HL-60 (cell line): ENCODE measurements at regions not wholly inside any gene's neighbourhood (a gene's known extent, or its start where the extent isn't known, plus 50 kb on each side); places are given as distances from the start of the nearest gene placed in this dataset.

Experiments used
- DNase-seq, 2 experiments: peaks; one replicate each; pipeline ENCODE4 v3.0.0-alpha.2; 2010 to 2020; ENCODE audit warnings: low read depth in 1 of 2, low spot score in 1 of 2
- H3K27ac ChIP-seq: fragments of 250-450 bp; sonication (Bioruptor Pico); replicated peaks from 2 replicates; pipeline ENCODE4 v1.5.1; 2020; ENCODE audit warnings: mild to moderate bottlenecking, moderate library complexity
- H3K27me3 ChIP-seq: fragments of 250-450 bp; sonication (Bioruptor Pico); 2 replicates; pipeline ENCODE4 v1.5.1; 2021; ENCODE audit warnings: mild to moderate bottlenecking, moderate library complexity; ENCODE audit not compliant: insufficient read depth, poor library complexity, severe bottlenecking
- H3K4me3 ChIP-seq: replicated peaks from 2 replicates; pipeline ENCODE4 v1.5.1; 2011; ENCODE audit warnings: mild to moderate bottlenecking, control low read depth, low read length; ENCODE audit not compliant: insufficient read depth
- GABPA ChIP-seq: IDR thresholded peaks from 2 replicates; pipeline ENCODE4 v1.6.1; 2012; ENCODE audit warnings: low read depth
- POLR2AphosphoS5 ChIP-seq: IDR thresholded peaks from 2 replicates; pipeline ENCODE4 v1.6.1; 2012; ENCODE audit warnings: low read depth
- SPI1 ChIP-seq: IDR thresholded peaks from 2 replicates; pipeline ENCODE4 v1.6.1; 2012; ENCODE audit warnings: low read depth, mild to moderate bottlenecking, borderline replicate concordance
- TF ChIP-seq, protein P1 (sequence below): IDR thresholded peaks from one replicate; pipeline ENCODE4 v1.5.1; 2011; ENCODE audit warnings: low read length, control low read depth, inconsistent platforms; ENCODE audit not compliant: insufficient read depth
- TF ChIP-seq, protein P2 (sequence below): IDR thresholded peaks from 2 replicates; pipeline ENCODE4 v1.6.1; 2012; ENCODE audit warnings: low read depth; ENCODE audit not compliant: insufficient replicate concordance

DNA sequence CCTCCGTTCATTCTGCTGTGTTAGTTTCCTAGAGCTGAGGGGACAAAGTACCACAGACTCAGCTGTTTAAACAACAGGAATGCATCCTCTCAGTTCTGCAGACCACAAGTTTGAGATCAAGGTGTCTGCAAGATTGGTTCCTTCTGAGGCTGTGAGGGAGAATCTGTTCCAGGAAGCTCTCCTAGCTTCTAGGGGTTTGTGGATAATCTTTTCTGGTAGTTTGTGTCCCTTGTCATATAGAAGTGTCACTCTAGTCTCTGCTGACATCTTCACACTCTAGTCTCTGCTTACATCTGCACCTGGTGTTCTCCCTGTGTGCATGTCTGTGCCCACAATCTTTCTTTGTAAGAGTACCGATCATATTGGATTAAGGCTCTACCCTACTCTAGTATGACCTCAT lies 581.8 kb downstream of the RNF144A start:
- H3K27me3 ChIP-seq, result no peaks in the 10 kb centered on the region
- DNase-seq, result no peak
- H3K4me3 ChIP-seq, result no peak overlapping the region
- TF ChIP-seq, protein P1, sequence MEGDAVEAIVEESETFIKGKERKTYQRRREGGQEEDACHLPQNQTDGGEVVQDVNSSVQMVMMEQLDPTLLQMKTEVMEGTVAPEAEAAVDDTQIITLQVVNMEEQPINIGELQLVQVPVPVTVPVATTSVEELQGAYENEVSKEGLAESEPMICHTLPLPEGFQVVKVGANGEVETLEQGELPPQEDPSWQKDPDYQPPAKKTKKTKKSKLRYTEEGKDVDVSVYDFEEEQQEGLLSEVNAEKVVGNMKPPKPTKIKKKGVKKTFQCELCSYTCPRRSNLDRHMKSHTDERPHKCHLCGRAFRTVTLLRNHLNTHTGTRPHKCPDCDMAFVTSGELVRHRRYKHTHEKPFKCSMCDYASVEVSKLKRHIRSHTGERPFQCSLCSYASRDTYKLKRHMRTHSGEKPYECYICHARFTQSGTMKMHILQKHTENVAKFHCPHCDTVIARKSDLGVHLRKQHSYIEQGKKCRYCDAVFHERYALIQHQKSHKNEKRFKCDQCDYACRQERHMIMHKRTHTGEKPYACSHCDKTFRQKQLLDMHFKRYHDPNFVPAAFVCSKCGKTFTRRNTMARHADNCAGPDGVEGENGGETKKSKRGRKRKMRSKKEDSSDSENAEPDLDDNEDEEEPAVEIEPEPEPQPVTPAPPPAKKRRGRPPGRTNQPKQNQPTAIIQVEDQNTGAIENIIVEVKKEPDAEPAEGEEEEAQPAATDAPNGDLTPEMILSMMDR, result no peak
- TF ChIP-seq, protein P2, sequence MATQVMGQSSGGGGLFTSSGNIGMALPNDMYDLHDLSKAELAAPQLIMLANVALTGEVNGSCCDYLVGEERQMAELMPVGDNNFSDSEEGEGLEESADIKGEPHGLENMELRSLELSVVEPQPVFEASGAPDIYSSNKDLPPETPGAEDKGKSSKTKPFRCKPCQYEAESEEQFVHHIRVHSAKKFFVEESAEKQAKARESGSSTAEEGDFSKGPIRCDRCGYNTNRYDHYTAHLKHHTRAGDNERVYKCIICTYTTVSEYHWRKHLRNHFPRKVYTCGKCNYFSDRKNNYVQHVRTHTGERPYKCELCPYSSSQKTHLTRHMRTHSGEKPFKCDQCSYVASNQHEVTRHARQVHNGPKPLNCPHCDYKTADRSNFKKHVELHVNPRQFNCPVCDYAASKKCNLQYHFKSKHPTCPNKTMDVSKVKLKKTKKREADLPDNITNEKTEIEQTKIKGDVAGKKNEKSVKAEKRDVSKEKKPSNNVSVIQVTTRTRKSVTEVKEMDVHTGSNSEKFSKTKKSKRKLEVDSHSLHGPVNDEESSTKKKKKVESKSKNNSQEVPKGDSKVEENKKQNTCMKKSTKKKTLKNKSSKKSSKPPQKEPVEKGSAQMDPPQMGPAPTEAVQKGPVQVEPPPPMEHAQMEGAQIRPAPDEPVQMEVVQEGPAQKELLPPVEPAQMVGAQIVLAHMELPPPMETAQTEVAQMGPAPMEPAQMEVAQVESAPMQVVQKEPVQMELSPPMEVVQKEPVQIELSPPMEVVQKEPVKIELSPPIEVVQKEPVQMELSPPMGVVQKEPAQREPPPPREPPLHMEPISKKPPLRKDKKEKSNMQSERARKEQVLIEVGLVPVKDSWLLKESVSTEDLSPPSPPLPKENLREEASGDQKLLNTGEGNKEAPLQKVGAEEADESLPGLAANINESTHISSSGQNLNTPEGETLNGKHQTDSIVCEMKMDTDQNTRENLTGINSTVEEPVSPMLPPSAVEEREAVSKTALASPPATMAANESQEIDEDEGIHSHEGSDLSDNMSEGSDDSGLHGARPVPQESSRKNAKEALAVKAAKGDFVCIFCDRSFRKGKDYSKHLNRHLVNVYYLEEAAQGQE, result no peak
- TF ChIP-seq SPI1, result no peak
- no peak for TF ChIP-seq GABPA
- TF ChIP-seq POLR2AphosphoS5, result no peak
- no peak overlapping the region for H3K27ac ChIP-seq

DNA sequence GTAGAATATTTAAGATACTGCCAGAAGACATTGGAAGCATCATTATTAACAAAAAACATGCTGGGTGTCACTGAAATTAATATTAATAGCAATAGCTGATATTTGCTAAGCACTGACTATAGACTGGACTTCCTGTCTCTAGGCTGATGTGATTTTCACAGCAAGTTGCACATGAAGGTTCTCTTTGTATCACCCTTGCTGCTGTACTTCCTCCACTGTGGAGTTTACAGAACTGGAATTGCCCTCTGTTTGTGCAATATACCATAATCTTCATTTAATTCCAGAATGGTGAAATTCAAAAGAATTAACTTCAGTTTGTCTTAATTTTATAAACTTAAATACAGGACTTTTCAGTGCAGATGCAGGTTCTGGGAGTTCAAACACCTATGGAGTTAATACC lies 585.1 kb downstream of the RNF144A start:
- Histone ChIP-seq H3K4me3 (no peak overlapping the region), H3K27ac (no peak overlapping the region), H3K27me3 (peaks cover 2% of the 10 kb centered on the region)
- no peak for DNase-seq
- TF ChIP-seq, protein P1, result no peak
- no peak for TF ChIP-seq POLR2AphosphoS5
- TF ChIP-seq, protein P2, result no peak
- TF ChIP-seq GABPA, result no peak
- TF ChIP-seq SPI1, result no peak

DNA sequence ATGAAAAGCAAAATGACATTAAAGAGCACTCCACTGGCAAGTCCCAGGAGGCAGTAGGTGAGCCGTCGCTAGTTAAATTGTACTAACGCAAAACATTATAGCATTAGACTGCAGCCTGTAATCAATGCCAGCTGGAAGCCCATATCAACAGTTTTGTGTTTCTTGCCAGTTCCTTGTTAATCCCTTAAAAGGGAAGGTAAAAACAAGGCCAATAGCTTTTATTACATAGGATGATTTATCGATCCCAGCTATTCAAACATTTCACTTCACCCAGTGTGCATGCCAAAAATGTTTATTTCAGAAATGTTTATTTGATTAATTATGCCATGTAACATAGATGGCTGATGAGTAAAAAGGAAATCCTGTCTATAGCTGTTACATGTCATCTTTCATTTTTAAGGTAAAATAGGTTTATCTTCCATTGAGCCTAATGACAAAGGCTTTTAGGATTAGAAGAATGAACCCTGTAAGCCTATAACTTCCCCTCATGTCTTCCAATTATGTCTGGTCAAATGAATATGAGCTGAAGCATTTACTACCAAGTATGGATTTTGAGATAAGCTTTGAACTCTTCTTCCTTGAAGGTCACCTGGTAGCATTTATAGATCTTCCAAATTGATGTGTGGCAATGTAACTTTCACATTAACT lies 591.2 kb downstream of the RNF144A start:
- DNase-seq, result no peak
- Histone ChIP-seq H3K4me3 (no peak overlapping the region), H3K27ac (no peak overlapping the region), H3K27me3 (peaks cover 2% of the 10 kb centered on the region)
- TF ChIP-seq, protein P2, result no peak
- TF ChIP-seq SPI1 (no peak), POLR2AphosphoS5 (no peak), GABPA (no peak)
- TF ChIP-seq, protein P1, result no peak
